A673 (cell line): ENCODE measurements at regions not wholly inside any gene's neighbourhood (a gene's known extent, or its start where the extent isn't known, plus 50 kb on each side); places are given as distances from the start of the nearest gene placed in this dataset.

Experiments used
- BruUV-seq: library from RNA; stranded (reverse); fragments of 400-500 nt; replicated peaks from 2 replicates; lab custom pipeline; 2021; lab: Mats Ljungman, UMichigan
- CTCF ChIA-PET: fragments of 300-600 bp; sonication (Branson Sonifier 250); formaldehyde crosslinking; loops from one replicate; lab custom pipeline; 2022; ENCODE audit warnings: antibody characterized with exemption; lab: Charles Lee
- POLR2A ChIA-PET: fragments of 300-600 bp; sonication (Branson Sonifier 250); formaldehyde crosslinking; loops from one replicate; lab custom pipeline; 2022; ENCODE audit warnings: antibody characterized with exemption; ENCODE audit not compliant: low non-redundant PET; lab: Charles Lee
- DNase-seq: peaks from one replicate; pipeline ENCODE4 v3.0.0-alpha.2; 2015; ENCODE audit warnings: low spot score
- H3K27ac ChIP-seq: fragments of 200-600 bp; sonication (generic); 2 replicates; pipeline ENCODE4 v1.5.1; 2016; ENCODE audit warnings: mixed run types, low read depth, mild to moderate bottlenecking, mixed read lengths, antibody characterized with exemption, low read length; ENCODE audit not compliant: poor library complexity, severe bottlenecking
- H3K27me3 ChIP-seq: fragments of 200-600 bp; sonication (generic); replicated peaks from 2 replicates; pipeline ENCODE4 v1.6.1; 2017; ENCODE audit warnings: mixed run types, low read depth, mild to moderate bottlenecking, mixed read lengths, antibody characterized with exemption, low read length; ENCODE audit not compliant: insufficient read depth, poor library complexity
- H3K36me3 ChIP-seq: fragments of 200-600 bp; sonication (generic); 2 replicates; pipeline ENCODE4 v1.6.1; 2016; ENCODE audit warnings: mixed run types, mild to moderate bottlenecking, mixed read lengths, antibody characterized with exemption, low read length; ENCODE audit not compliant: insufficient read depth, poor library complexity, severe bottlenecking
- H3K4me1 ChIP-seq: fragments of 200-600 bp; sonication (generic); 2 replicates; pipeline ENCODE4 v1.6.1; 2017; ENCODE audit warnings: mixed run types, mild to moderate bottlenecking, mixed read lengths, antibody characterized with exemption, low read length; ENCODE audit not compliant: insufficient read depth, poor library complexity, severe bottlenecking
- H3K4me3 ChIP-seq: fragments of 200-600 bp; sonication (generic); 2 replicates; pipeline ENCODE4 v1.5.1; 2016; ENCODE audit warnings: low read depth, mixed run types, mild to moderate bottlenecking, mixed read lengths, low read length; ENCODE audit not compliant: poor library complexity, severe bottlenecking
- H3K9me3 ChIP-seq: fragments of 200-600 bp; sonication (generic); 2 replicates; pipeline ENCODE4 v1.6.1; 2016; ENCODE audit warnings: mixed run types, low read depth, mild to moderate bottlenecking, mixed read lengths, antibody characterized with exemption, low read length; ENCODE audit not compliant: poor library complexity, severe bottlenecking
- EZH2 ChIP-seq: fragments of 200-600 bp; sonication (generic); IDR thresholded peaks from 2 replicates; pipeline ENCODE4 v1.6.1; 2017; ENCODE audit warnings: borderline replicate concordance, low read depth, mild to moderate bottlenecking, mixed read lengths, antibody characterized with exemption, low read length; ENCODE audit not compliant: poor library complexity, severe bottlenecking
- intact Hi-C: fragments of 100-400 bp; cut with micrococcal nuclease; formaldehyde crosslinking; loops from one replicate; pipeline ENCODE4 v1.10.0; 2022; ENCODE audit not compliant: unreplicated experiment
- TF ChIP-seq, protein P1 (sequence below): fragments of 300-800, 200-600 bp; sonication (generic); conservative IDR thresholded peaks from 2 replicates; pipeline ENCODE4 v1.5.1; 2017; ENCODE audit warnings: low read depth, mild to moderate bottlenecking, antibody characterized with exemption, low read length, moderate library complexity, mixed read lengths

DNA sequence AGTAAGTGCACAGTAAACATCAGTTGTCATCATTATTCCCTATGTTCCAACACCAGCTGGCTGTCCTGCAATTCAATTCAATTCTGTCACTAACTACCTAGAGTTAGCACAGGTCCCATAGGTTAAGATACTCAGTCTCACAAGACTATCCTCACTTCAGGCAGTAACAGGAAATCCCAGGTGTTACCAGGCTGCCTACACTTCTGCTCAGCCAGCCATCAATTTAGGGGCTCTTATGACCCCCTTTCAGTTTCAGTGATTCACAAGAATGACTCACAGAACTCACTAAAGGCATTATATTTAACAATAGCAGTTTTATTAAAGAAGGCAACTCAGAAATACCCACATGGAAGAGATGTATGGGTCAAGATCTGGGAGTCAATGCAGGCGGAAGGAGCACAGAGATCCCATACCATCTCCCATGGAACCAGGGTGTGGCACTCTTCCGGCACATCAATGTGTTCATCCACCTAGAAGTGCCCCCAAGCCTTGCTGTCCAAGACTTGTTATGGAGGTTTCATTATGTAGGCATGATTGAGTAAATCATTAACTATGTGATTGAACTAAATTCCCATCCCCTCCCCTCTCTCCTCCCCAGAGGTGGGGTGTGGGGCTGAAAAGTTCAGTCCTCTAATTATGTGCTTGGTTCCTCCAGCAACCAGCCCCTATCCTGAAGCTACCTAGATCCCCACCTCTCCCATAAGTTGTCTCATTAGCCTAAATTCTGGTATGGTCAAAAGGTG lies 120.8 kb upstream of the WSCD2 start:
- intact Hi-C loops, result no loop called here
- CTCF ChIA-PET, result no interaction called here

DNA sequence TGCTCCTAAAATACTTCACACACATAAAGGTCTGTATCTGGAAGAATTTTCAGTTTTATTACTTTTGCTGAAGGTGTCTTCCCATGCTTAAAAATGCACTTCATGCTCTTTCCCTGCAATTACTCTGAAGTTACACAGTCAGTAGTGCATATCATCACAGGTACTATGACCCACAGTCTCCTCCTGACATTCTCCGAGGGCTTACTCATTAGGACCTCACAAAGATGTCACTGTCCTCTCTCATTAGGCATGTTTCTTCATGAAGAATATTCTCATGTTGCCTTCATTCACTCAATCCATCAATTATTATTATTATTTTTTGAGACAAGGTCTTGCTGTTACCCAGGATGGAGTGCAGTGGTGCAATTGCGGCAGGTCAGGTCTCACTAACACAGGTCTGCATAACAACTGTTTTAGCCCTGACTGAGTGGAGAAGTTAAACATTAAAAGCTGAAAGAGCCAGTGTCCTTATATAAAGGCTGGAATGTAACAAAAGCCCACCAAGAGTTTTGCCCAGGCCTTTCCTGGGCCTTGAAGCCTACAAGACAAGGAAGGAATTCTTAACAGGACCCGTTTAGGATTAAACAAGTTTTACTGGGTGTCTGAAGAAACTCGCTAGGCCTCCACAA lies 119.5 kb upstream of the WSCD2 start:
- CTCF ChIA-PET, result no interaction called here

More for the DNA sequence above, 120.8 kb upstream of the WSCD2 start:
- POLR2A ChIA-PET, result no interaction called here
- TF ChIP-seq, protein P1, sequence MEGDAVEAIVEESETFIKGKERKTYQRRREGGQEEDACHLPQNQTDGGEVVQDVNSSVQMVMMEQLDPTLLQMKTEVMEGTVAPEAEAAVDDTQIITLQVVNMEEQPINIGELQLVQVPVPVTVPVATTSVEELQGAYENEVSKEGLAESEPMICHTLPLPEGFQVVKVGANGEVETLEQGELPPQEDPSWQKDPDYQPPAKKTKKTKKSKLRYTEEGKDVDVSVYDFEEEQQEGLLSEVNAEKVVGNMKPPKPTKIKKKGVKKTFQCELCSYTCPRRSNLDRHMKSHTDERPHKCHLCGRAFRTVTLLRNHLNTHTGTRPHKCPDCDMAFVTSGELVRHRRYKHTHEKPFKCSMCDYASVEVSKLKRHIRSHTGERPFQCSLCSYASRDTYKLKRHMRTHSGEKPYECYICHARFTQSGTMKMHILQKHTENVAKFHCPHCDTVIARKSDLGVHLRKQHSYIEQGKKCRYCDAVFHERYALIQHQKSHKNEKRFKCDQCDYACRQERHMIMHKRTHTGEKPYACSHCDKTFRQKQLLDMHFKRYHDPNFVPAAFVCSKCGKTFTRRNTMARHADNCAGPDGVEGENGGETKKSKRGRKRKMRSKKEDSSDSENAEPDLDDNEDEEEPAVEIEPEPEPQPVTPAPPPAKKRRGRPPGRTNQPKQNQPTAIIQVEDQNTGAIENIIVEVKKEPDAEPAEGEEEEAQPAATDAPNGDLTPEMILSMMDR, result no peak
- TF ChIP-seq EZH2, result no peak
- Histone ChIP-seq H3K9me3 (no peaks in the 10 kb centered on the region), H3K27ac (no peak overlapping the region), H3K36me3 (no peaks in the 10 kb centered on the region), H3K4me1 (no peaks in the 10 kb centered on the region), H3K27me3 (peaks cover 39% of the 10 kb centered on the region), H3K4me3 (no peak overlapping the region)
- no peak for DNase-seq
- BruUV-seq, result no TSS peak

DNA sequence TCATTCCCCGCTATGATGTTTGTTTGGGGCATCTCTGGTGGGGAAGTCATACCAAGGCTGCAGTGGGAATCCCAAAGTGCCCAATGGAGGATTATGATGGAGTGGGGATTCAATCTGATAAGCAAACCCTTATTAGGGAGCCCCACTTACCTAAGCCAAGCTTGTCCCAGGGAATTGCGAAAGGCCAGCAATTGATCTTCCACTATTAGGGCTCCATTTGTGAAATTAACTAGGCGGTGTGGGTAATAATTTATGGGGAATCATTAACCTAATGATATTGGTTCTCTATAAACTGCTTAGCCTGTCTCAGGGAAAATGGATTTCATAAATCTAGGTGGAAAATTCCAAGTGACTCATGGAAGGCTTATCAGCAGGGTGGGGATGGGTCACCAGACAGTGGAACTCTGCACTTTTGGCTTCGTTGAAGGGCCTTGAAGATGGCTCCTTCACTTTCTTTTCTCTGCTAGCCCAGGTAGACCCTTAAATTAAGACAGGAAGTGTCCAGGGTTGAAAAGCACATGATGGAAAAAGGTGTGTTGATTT lies 113.0 kb upstream of the WSCD2 start:
- ChIA-PET CTCF (no interaction called here), POLR2A (no interaction called here)
- DNase-seq, result no peak
- Histone ChIP-seq H3K4me3 (no peak overlapping the region), H3K27me3 (peaks cover 59% of the 10 kb centered on the region), H3K27ac (no peak overlapping the region), H3K36me3 (no peaks in the 10 kb centered on the region), H3K4me1 (no peaks in the 10 kb centered on the region), H3K9me3 (no peaks in the 10 kb centered on the region)
- BruUV-seq, result no TSS peak
- no peak for TF ChIP-seq EZH2
- TF ChIP-seq, protein P1, result no peak
- intact Hi-C loops, result no loop called here

More for the DNA sequence above, 119.5 kb upstream of the WSCD2 start:
- BruUV-seq, result no TSS peak
- no peaks in the 10 kb centered on the region for H3K4me1 ChIP-seq
- POLR2A ChIA-PET, result no interaction called here
- no peak overlapping the region for H3K4me3 ChIP-seq
- TF ChIP-seq, protein P1, result no peak
- TF ChIP-seq EZH2, result no peak
- no peaks in the 10 kb centered on the region for H3K9me3 ChIP-seq
- no peak overlapping the region for H3K27ac ChIP-seq
- no peak for DNase-seq
- intact Hi-C loops, result no loop called here
- peaks cover 52% of the 10 kb centered on the region for H3K27me3 ChIP-seq
- no peaks in the 10 kb centered on the region for H3K36me3 ChIP-seq
